Calu3 (cell line): ENCODE measurements at regions not wholly inside any gene's neighbourhood (a gene's known extent, or its start where the extent isn't known, plus 50 kb on each side); places are given as distances from the start of the nearest gene placed in this dataset.

Experiments
- BruUV-seq: library from RNA; stranded (reverse); fragments of 400-500 nt; replicated peaks from 2 replicates; lab custom pipeline; 2021; lab: Mats Ljungman, UMichigan
- CTCF ChIA-PET: fragments of 300-600 bp; sonication (Branson Sonifier 250); formaldehyde crosslinking; loops from one replicate; lab custom pipeline; 2022; ENCODE audit warnings: antibody characterized with exemption; lab: Charles Lee
- DNase-seq: peaks from one replicate; pipeline ENCODE4 v3.0.0; 2022
- H3K27ac Mint-ChIP-seq: one replicate; pipeline ENCODE4 v1.8.0; 2022; ENCODE audit warnings: mixed read lengths; ENCODE audit not compliant: unreplicated experiment
- H3K27me3 Mint-ChIP-seq: one replicate; pipeline ENCODE4 v1.8.0; 2022; ENCODE audit warnings: mixed read lengths; ENCODE audit not compliant: unreplicated experiment
- H3K36me3 Mint-ChIP-seq: one replicate; pipeline ENCODE4 v1.8.0; 2022; ENCODE audit warnings: mild to moderate bottlenecking, moderate library complexity, mixed read lengths; ENCODE audit not compliant: insufficient read depth, unreplicated experiment
- H3K4me1 Mint-ChIP-seq: one replicate; pipeline ENCODE4 v1.8.0; 2022; ENCODE audit warnings: mild to moderate bottlenecking, low read depth, mixed read lengths; ENCODE audit not compliant: unreplicated experiment
- H3K4me3 Mint-ChIP-seq: one replicate; pipeline ENCODE4 v1.8.0; 2022; ENCODE audit warnings: mild to moderate bottlenecking, low read depth, moderate library complexity, mixed read lengths; ENCODE audit not compliant: unreplicated experiment
- H3K9me3 Mint-ChIP-seq: one replicate; pipeline ENCODE4 v1.8.0; 2022; ENCODE audit warnings: low read depth, mixed read lengths; ENCODE audit not compliant: unreplicated experiment
- CTCF ChIP-seq: fragments of 200-600 bp; IDR thresholded peaks from one replicate; pipeline ENCODE4 v1.8.0; 2022; ENCODE audit warnings: antibody characterized with exemption; ENCODE audit not compliant: unreplicated experiment
- intact Hi-C: fragments of 100-400 bp; cut with micrococcal nuclease; formaldehyde crosslinking; loops from one replicate; pipeline ENCODE4 v1.10.0; 2022; ENCODE audit not compliant: unreplicated experiment

- peaks cover 12% of the 10 kb centered on the region for H3K9me3 Mint-ChIP-seq
- TF ChIP-seq CTCF: no peak
- BruUV-seq: no TSS peak
- CTCF ChIA-PET: no interaction called here
- no peaks in the 10 kb centered on the region for H3K36me3 Mint-ChIP-seq
- H3K27me3 Mint-ChIP-seq: no peaks in the 10 kb centered on the region
- no peak overlapping the region for H3K27ac Mint-ChIP-seq
- intact Hi-C loops: no loop called here
- no peak for DNase-seq
- H3K4me3 Mint-ChIP-seq: no peak overlapping the region
- H3K4me1 Mint-ChIP-seq: no peaks in the 10 kb centered on the region
Measured at GRCh38 chr16:62701426-62701825, 665.2 kb upstream of the CDH8 start.

GRCh38 chr16:62700426-62701294, 664.4 kb upstream of the CDH8 start:
- no peak overlapping the region for H3K4me3 Mint-ChIP-seq
- H3K9me3 Mint-ChIP-seq: peaks cover 17% of the 10 kb centered on the region
- CTCF ChIA-PET: no interaction called here
- no peak overlapping the region for H3K27ac Mint-ChIP-seq
- no peaks in the 10 kb centered on the region for H3K4me1 Mint-ChIP-seq
- TF ChIP-seq CTCF: no peak
- H3K36me3 Mint-ChIP-seq: no peaks in the 10 kb centered on the region
- intact Hi-C loops: no loop called here
- H3K27me3 Mint-ChIP-seq: no peaks in the 10 kb centered on the region
- DNase-seq: no peak
- no TSS peak for BruUV-seq

GRCh38 chr16:62692685-62693084, 656.4 kb upstream of the CDH8 start:
- intact Hi-C loops: no loop called here
- Mint-ChIP-seq H3K4me3 (no peak overlapping the region), H3K27ac (no peak overlapping the region), H3K9me3 (peaks cover 18% of the 10 kb centered on the region), H3K36me3 (no peaks in the 10 kb centered on the region), H3K4me1 (no peaks in the 10 kb centered on the region), H3K27me3 (no peaks in the 10 kb centered on the region)
- CTCF ChIA-PET: no interaction called here
- no TSS peak for BruUV-seq
- no peak for DNase-seq
- no peak for TF ChIP-seq CTCF

GRCh38 chr16:62681819-62682218, 645.6 kb upstream of the CDH8 start:
- Mint-ChIP-seq H3K4me1 (no peaks in the 10 kb centered on the region), H3K27me3 (no peaks in the 10 kb centered on the region), H3K27ac (no peak overlapping the region), H3K9me3 (peaks cover 15% of the 10 kb centered on the region), H3K36me3 (no peaks in the 10 kb centered on the region), H3K4me3 (no peak overlapping the region)
- TF ChIP-seq CTCF: no peak
- intact Hi-C loops: no loop called here
- no TSS peak for BruUV-seq
- CTCF ChIA-PET: no interaction called here
- DNase-seq: no peak
